Natural killer cell treated with Interleukin-12 subunit alpha and Interleukin-12 subunit beta and Interleukin-15 and Interleukin-18, amount 100 ng/mL, for 72 hours (primary cell): ENCODE measurements at regions not wholly inside any gene's neighbourhood (a gene's known extent, or its start where the extent isn't known, plus 50 kb on each side); places are given as distances from the start of the nearest gene placed in this dataset.
"Not testable (repeated sequence)": the region's sequence is repeated elsewhere in the genome, so short reads cannot be mapped to it uniquely, and the experiment has no call there.

ENCODE experiments used
- ATAC-seq, 2 donors: fragments of 150-1000 bp; cut with Tn5 transposase in 1 of 2; sonication (Bioruptor Pico), chemical (Tn5 transposase) in 1 of 2; 2 replicates each; pipeline ENCODE4 v1.10.0; 2021
- DNase-seq: peaks from one replicate; pipeline ENCODE4 v3.0.0; 2022; ENCODE audit warnings: low spot score
- H3K27ac Mint-ChIP-seq, 2 donors: 1 replicate in 1 of 2; 2 replicates in 1 of 2; pipeline ENCODE4 v1.8.0; 2022; ENCODE audit warnings: mixed read lengths in 2 of 2, mild to moderate bottlenecking in 1 of 2, moderate library complexity in 1 of 2
- H3K27me3 Mint-ChIP-seq, 2 donors: 1 replicate in 1 of 2; 2 replicates in 1 of 2; pipeline ENCODE4 v1.8.0; 2022; ENCODE audit warnings: mixed read lengths in 2 of 2
- H3K36me3 Mint-ChIP-seq: one replicate; pipeline ENCODE4 v1.8.0; 2022; ENCODE audit warnings: mixed read lengths
- H3K4me1 Mint-ChIP-seq, 2 donors: 1 replicate in 1 of 2; 2 replicates in 1 of 2; pipeline ENCODE4 v1.8.0; 2022; ENCODE audit warnings: low read depth in 2 of 2, mixed read lengths in 2 of 2, mild to moderate bottlenecking in 1 of 2
- H3K4me3 Mint-ChIP-seq: one replicate; pipeline ENCODE4 v1.8.0; 2022; ENCODE audit warnings: mixed read lengths
- H3K9me3 Mint-ChIP-seq: 2 replicates; pipeline ENCODE4 v1.8.0; 2022; ENCODE audit warnings: mixed read lengths

GRCh38 chr18:41075212-41075611 lies 879.8 kb upstream of the PIK3C3 start:
- Mint-ChIP-seq H3K4me1 (no peaks in the 10 kb centered on the region), H3K27me3 (no peaks in the 10 kb centered on the region), H3K27ac (no peak overlapping the region), H3K4me3 (no peak overlapping the region), H3K9me3 (peaks cover 11% of the 10 kb centered on the region), H3K36me3 (no peaks in the 10 kb centered on the region)
- DNase-seq (no peak), ATAC-seq (no peak)

- Mint-ChIP-seq H3K9me3 (peaks cover 11% of the 10 kb centered on the region), H3K36me3 (no peaks in the 10 kb centered on the region), H3K4me1 (no peaks in the 10 kb centered on the region), H3K4me3 (no peak overlapping the region), H3K27ac (no peak overlapping the region), H3K27me3 (no peaks in the 10 kb centered on the region)
- no peak for DNase-seq
- ATAC-seq = no peak
Observed at GRCh38 chr18:41073372-41073954, 881.6 kb upstream of the PIK3C3 start.

GRCh38 chr18:41072946-41073345 lies 882.1 kb upstream of the PIK3C3 start:
- Mint-ChIP-seq H3K27me3 (no peaks in the 10 kb centered on the region), H3K4me1 (no peaks in the 10 kb centered on the region), H3K36me3 (no peaks in the 10 kb centered on the region), H3K9me3 (peaks cover 11% of the 10 kb centered on the region), H3K4me3 (no peak overlapping the region), H3K27ac (no peak overlapping the region)
- ATAC-seq (no peak), DNase-seq (no peak)

- no peak overlapping the region for H3K4me3 Mint-ChIP-seq
- ATAC-seq = no peak
Observed at GRCh38 chr18:41071826-41072225, 883.2 kb upstream of the PIK3C3 start.

GRCh38 chr18:41069167-41069566 lies 885.9 kb upstream of the PIK3C3 start:
- no peaks in the 10 kb centered on the region for H3K27me3 Mint-ChIP-seq
- no peak overlapping the region for H3K4me3 Mint-ChIP-seq
- H3K4me1 Mint-ChIP-seq = no peaks in the 10 kb centered on the region
- H3K27ac Mint-ChIP-seq = no peak overlapping the region
- DNase-seq (no peak), ATAC-seq (no peak)
- peaks cover 4% of the 10 kb centered on the region for H3K9me3 Mint-ChIP-seq
- no peaks in the 10 kb centered on the region for H3K36me3 Mint-ChIP-seq

More at GRCh38 chr18:41071826-41072225, 883.2 kb upstream of the PIK3C3 start:
- Mint-ChIP-seq H3K27me3 (no peaks in the 10 kb centered on the region), H3K36me3 (no peaks in the 10 kb centered on the region), H3K9me3 (peaks cover 8% of the 10 kb centered on the region), H3K27ac (no peak overlapping the region), H3K4me1 (no peaks in the 10 kb centered on the region)
- no peak for DNase-seq

- Mint-ChIP-seq H3K4me1 (no peaks in the 10 kb centered on the region), H3K27me3 (no peaks in the 10 kb centered on the region), H3K27ac (no peak overlapping the region), H3K36me3 (no peaks in the 10 kb centered on the region), H3K9me3 (peaks cover 5% of the 10 kb centered on the region), H3K4me3 (no peak overlapping the region)
- DNase-seq (no peak), ATAC-seq (no peak)
Observed at GRCh38 chr18:41064916-41065315, 890.1 kb upstream of the PIK3C3 start.

GRCh38 chr18:41060967-41061366 lies 894.1 kb upstream of the PIK3C3 start:
- DNase-seq = no peak
- no peak for ATAC-seq
- H3K4me3 Mint-ChIP-seq = no peak overlapping the region
- H3K36me3 Mint-ChIP-seq = peaks cover 10% of the 10 kb centered on the region
- H3K9me3 Mint-ChIP-seq = peaks cover 18% of the 10 kb centered on the region
- no peak overlapping the region for H3K27ac Mint-ChIP-seq
- H3K27me3 Mint-ChIP-seq = no peaks in the 10 kb centered on the region
- H3K4me1 Mint-ChIP-seq = no peaks in the 10 kb centered on the region

GRCh38 chr18:41059126-41059415 lies 896.0 kb upstream of the PIK3C3 start:
- Mint-ChIP-seq H3K4me1 (no peaks in the 10 kb centered on the region), H3K27me3 (no peaks in the 10 kb centered on the region)
- no peak for ATAC-seq

GRCh38 chr18:41058351-41059125 lies 896.5 kb upstream of the PIK3C3 start:
- no peak overlapping the region for H3K27ac Mint-ChIP-seq
- H3K9me3 Mint-ChIP-seq = peaks cover 23% of the 10 kb centered on the region
- no peaks in the 10 kb centered on the region for H3K27me3 Mint-ChIP-seq
- no peak overlapping the region for H3K4me3 Mint-ChIP-seq
- H3K4me1 Mint-ChIP-seq = no peaks in the 10 kb centered on the region
- no peak for ATAC-seq
- H3K36me3 Mint-ChIP-seq = peaks cover 13% of the 10 kb centered on the region
- DNase-seq = no peak

More at GRCh38 chr18:41059126-41059415, 896.0 kb upstream of the PIK3C3 start:
- Mint-ChIP-seq H3K36me3 (peaks cover 10% of the 10 kb centered on the region), H3K9me3 (peaks cover 22% of the 10 kb centered on the region), H3K27ac (no peak overlapping the region), H3K4me3 (no peak overlapping the region)
- no peak for DNase-seq

GRCh38 chr18:41052625-41053024 lies 902.4 kb upstream of the PIK3C3 start:
- DNase-seq (no peak), ATAC-seq (no peak)
- Mint-ChIP-seq H3K4me1 (no peaks in the 10 kb centered on the region), H3K27ac (no peak overlapping the region), H3K36me3 (peaks cover 8% of the 10 kb centered on the region), H3K4me3 (no peak overlapping the region), H3K9me3 (peaks cover 15% of the 10 kb centered on the region), H3K27me3 (no peaks in the 10 kb centered on the region)

- peaks cover 19% of the 10 kb centered on the region for H3K9me3 Mint-ChIP-seq
- not testable (repeated sequence) for H3K4me1 Mint-ChIP-seq, H3K27me3 Mint-ChIP-seq, H3K27ac Mint-ChIP-seq, ATAC-seq, H3K4me3 Mint-ChIP-seq, H3K36me3 Mint-ChIP-seq, DNase-seq
Observed at GRCh38 chr18:41046250-41046649, 908.8 kb upstream of the PIK3C3 start.

GRCh38 chr18:41043876-41044275 lies 911.2 kb upstream of the PIK3C3 start:
- Mint-ChIP-seq H3K9me3 (peaks cover 20% of the 10 kb centered on the region), H3K4me3 (no peak overlapping the region), H3K27me3 (no peaks in the 10 kb centered on the region), H3K4me1 (no peaks in the 10 kb centered on the region), H3K27ac (no peak overlapping the region), H3K36me3 (no peaks in the 10 kb centered on the region)
- DNase-seq = no peak
- ATAC-seq = no peak

- Mint-ChIP-seq H3K4me1 (no peaks in the 10 kb centered on the region), H3K36me3 (peaks cover under 1% of the 10 kb centered on the region)
Observed at GRCh38 chr18:41042866-41043265, 912.2 kb upstream of the PIK3C3 start.

GRCh38 chr18:41038071-41038470 lies 917.0 kb upstream of the PIK3C3 start:
- DNase-seq = no peak
- Mint-ChIP-seq H3K27ac (no peak overlapping the region), H3K36me3 (peaks cover 4% of the 10 kb centered on the region), H3K4me3 (no peak overlapping the region), H3K9me3 (peaks cover 26% of the 10 kb centered on the region), H3K27me3 (no peaks in the 10 kb centered on the region), H3K4me1 (no peaks in the 10 kb centered on the region)
- no peak for ATAC-seq

More at GRCh38 chr18:41042866-41043265, 912.2 kb upstream of the PIK3C3 start:
- H3K27me3 Mint-ChIP-seq = no peaks in the 10 kb centered on the region
- DNase-seq (no peak), ATAC-seq (no peak)
- no peak overlapping the region for H3K4me3 Mint-ChIP-seq
- no peak overlapping the region for H3K27ac Mint-ChIP-seq
- H3K9me3 Mint-ChIP-seq = peaks cover 22% of the 10 kb centered on the region

- H3K9me3 Mint-ChIP-seq = peaks cover 21% of the 10 kb centered on the region
- no peak for DNase-seq
- H3K27ac Mint-ChIP-seq = no peak overlapping the region
- H3K4me3 Mint-ChIP-seq = no peak overlapping the region
- H3K27me3 Mint-ChIP-seq = no peaks in the 10 kb centered on the region
- H3K36me3 Mint-ChIP-seq = peaks cover 4% of the 10 kb centered on the region
- ATAC-seq = no peak
- H3K4me1 Mint-ChIP-seq = no peaks in the 10 kb centered on the region
Observed at GRCh38 chr18:41036346-41036745, 918.7 kb upstream of the PIK3C3 start.
